ENCODE measurements at regions not wholly inside any gene's neighbourhood (a gene's known extent, or its start where the extent isn't known, plus 50 kb on each side); places are given as distances from the start of the nearest gene placed in this dataset.

GRCh38 chr2:8133363-8133762, 548.5 kb upstream of the ID2 start:
- TF ChIP-seq CTCF (IDR thresholded peaks at IDR 0.05; ENCODE audit: low read depth, low read length, poor library complexity, severe bottlenecking) (no peak), EZH2phosphoT487 (IDR thresholded peaks at IDR 0.05; ENCODE audit: borderline replicate concordance, low read length) (no peak)

Data from DOHH2 (cell line).